ENCODE measurements at regions not wholly inside any gene's neighbourhood (a gene's known extent, or its start where the extent isn't known, plus 50 kb on each side); places are given as distances from the start of the nearest gene placed in this dataset.

DNA sequence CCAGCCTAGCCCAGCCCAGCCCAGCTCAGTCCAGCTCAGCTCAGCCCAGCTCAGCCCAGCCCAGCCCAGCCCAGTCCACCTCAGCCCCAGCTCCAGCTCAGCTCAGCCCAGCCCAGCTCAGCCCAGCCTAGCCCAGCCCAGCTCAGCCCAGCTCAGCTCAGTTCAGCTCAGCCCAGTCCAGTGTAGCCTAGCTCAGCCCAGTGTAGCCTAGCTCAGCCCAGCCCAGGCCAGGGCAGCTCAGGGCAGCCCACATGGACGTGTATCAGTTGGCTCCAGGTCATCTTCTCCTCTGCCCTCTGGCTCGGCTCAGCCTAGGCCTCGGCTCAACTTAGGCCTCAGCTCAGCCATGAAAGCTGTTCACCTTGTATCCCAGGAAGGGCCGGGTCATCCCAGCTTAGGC is 64.7 kb downstream of the TMEM121 start:
- TF ChIP-seq POLR2AphosphoS5 (IDR thresholded peaks at IDR 0.05; ENCODE audit: borderline replicate concordance, low read depth, low read length): no peak
- TF ChIP-seq EZH2 (IDR thresholded peaks at IDR 0.05): no peak
- TF ChIP-seq FOXP2 (optimal IDR thresholded peaks at IDR 0.05; ENCODE audit: control extremely low read depth, extremely low read length, insufficient read depth): no peak

All from SK-N-MC (cell line).